Occipital lobe (tissue), 1 donor: ENCODE measurements at regions not wholly inside any gene's neighbourhood (a gene's known extent, or its start where the extent isn't known, plus 50 kb on each side); places are given as distances from the start of the nearest gene placed in this dataset.
"Not testable (repeated sequence)": the region's sequence is repeated elsewhere in the genome, so short reads cannot be mapped to it uniquely, and the experiment has no call there.

Experiments
- DNase-seq: peaks from one replicate; lab custom pipeline; 2025; lab: John Stamatoyannopoulos, UW

- DNase-seq = no peak
Observed at GRCh38 chr21:23633447-23633940, 1973.8 kb downstream of the MRPL39 start.

GRCh38 chr21:23624281-23624680 is 1983.0 kb downstream of the MRPL39 start:
- DNase-seq = no peak

GRCh38 chr21:23613014-23613413 is 1994.3 kb downstream of the MRPL39 start:
- no peak for DNase-seq

GRCh38 chr21:23612210-23612609 is 1995.1 kb downstream of the MRPL39 start:
- DNase-seq = no peak

- no peak for DNase-seq
Observed at GRCh38 chr21:23607782-23608431, 1999.4 kb downstream of the MRPL39 start.

- no peak for DNase-seq
Observed at GRCh38 chr21:23601549-23601948, 2005.7 kb downstream of the MRPL39 start.

- DNase-seq = no peak
Observed at GRCh38 chr21:23593582-23593981, 2013.7 kb downstream of the MRPL39 start.

GRCh38 chr21:23585419-23585818 is 2021.9 kb downstream of the MRPL39 start:
- no peak for DNase-seq

- no peak for DNase-seq
Observed at GRCh38 chr21:23579573-23579972, 2027.7 kb downstream of the MRPL39 start.

- no peak for DNase-seq
Observed at GRCh38 chr21:23578027-23578426, 2029.3 kb downstream of the MRPL39 start.

- no peak for DNase-seq
Observed at GRCh38 chr21:23574932-23575331, 2032.3 kb downstream of the MRPL39 start.

- DNase-seq = not testable (repeated sequence)
Observed at GRCh38 chr21:23548924-23549323, 2058.4 kb downstream of the MRPL39 start.

- DNase-seq = no peak
Observed at GRCh38 chr21:23543333-23543732, 2063.9 kb downstream of the MRPL39 start.

- no peak for DNase-seq
Observed at GRCh38 chr21:23542097-23542496, 2065.2 kb downstream of the MRPL39 start.

GRCh38 chr21:23541571-23541970 is 2065.7 kb downstream of the MRPL39 start:
- no peak for DNase-seq

GRCh38 chr21:23534850-23535249 is 2072.4 kb downstream of the MRPL39 start:
- no peak for DNase-seq

- no peak for DNase-seq
Observed at GRCh38 chr21:23531444-23531843, 2075.8 kb downstream of the MRPL39 start.

- no peak for DNase-seq
Observed at GRCh38 chr21:23524685-23525084, 2082.6 kb downstream of the MRPL39 start.

GRCh38 chr21:23522751-23523150 is 2084.5 kb downstream of the MRPL39 start:
- no peak for DNase-seq

- no peak for DNase-seq
Observed at GRCh38 chr21:23507501-23507900, 2099.8 kb downstream of the MRPL39 start.

GRCh38 chr21:23496729-23497128 is 2110.6 kb downstream of the MRPL39 start:
- no peak for DNase-seq

- no peak for DNase-seq
Observed at GRCh38 chr21:23488245-23488644, 2119.0 kb downstream of the MRPL39 start.

GRCh38 chr21:23480591-23481270 is 2126.6 kb downstream of the MRPL39 start:
- DNase-seq = no peak
